HG03095 (cell line): ENCODE measurements at regions not wholly inside any gene's neighbourhood (a gene's known extent, or its start where the extent isn't known, plus 50 kb on each side); places are given as distances from the start of the nearest gene placed in this dataset.
A peak's percentile ranks its signal among the peaks of the same experiment; 100 is the strongest.

ENCODE experiments used
- ATAC-seq: cut with Tn5 transposase; IDR thresholded peaks from one replicate; pipeline ENCODE4 v1.9.1; 2021; ENCODE audit warnings: moderate library complexity; ENCODE audit not compliant: unreplicated experiment

DNA sequence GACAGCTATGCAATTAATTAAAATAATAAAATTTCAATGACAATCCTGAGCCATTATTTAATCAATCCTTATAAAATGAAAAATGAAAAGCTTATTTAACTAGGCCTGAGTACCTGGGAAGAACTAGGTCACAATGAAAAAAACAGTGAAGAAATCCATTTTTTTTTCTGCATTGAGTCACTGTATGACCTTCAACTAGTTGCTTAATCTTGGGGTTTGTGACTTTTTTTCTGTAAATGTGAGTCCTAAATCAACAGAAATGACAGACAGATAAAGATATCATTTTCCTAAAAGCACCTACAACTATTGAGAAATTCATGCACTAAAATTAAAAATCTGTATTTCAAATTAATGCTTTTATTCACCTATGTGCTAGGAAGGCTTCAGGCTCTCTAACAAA, 96.8 kb downstream of the TMEM26 start:
- ATAC-seq, result no peak

DNA sequence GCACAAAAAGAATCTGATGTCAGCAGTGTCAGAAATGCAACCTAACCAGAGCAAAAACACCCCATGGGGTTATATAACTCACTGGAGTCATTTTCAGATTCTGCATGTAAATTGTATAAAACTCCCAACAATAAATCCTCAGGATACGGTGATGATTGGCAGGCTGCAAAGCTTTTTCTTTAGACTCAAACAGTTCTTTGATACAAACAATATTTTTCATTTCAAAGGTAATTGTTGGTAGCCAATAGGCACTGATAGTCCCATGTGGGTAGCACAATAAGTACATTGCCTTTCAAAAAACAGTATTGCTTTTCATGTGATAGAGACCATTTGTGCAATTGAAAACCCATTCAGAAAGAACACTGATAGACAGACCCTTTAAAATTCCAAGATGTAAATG, 98.0 kb downstream of the TMEM26 start:
- no peak for ATAC-seq

GRCh38 chr10:61354401-61354975, 98.7 kb downstream of the TMEM26 start:
- no peak for ATAC-seq

DNA sequence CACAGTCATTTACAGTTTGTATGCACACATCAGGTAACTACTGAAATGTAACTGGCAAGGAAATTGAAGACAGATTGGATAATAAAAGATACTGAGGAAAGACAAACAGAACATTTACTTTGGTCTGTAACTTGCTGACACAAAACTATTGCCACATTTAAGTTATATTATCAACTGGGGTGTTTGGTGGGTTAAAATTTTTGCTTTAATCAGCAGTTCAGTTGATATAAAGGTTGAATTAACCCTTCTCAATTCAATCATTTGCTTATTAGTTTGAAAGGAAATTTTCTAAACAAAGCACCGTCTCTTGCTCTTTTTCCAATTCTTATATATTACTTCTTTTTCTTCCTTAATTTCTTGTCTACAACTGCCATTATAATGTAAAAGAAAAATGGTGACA, 102.4 kb downstream of the TMEM26 start:
- no peak for ATAC-seq

DNA sequence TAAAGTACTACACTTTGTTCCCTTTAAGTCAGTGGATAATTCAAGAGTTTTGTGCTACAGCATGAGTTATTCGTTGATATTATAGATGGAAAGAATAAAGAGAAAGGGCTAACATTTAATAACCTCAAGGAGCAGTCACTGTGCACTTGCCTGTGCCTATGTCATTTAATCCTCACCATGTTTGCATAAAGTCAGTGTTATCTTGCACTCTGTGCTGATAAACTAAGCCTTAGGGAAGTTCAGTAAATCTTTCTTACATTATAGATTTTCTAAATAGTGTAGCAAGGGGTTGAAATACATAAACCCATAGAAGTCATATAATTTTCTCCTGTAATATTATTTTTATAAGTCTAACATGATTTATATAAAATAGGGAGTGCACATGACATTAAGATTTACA, 103.1 kb downstream of the TMEM26 start:
- no peak for ATAC-seq

DNA sequence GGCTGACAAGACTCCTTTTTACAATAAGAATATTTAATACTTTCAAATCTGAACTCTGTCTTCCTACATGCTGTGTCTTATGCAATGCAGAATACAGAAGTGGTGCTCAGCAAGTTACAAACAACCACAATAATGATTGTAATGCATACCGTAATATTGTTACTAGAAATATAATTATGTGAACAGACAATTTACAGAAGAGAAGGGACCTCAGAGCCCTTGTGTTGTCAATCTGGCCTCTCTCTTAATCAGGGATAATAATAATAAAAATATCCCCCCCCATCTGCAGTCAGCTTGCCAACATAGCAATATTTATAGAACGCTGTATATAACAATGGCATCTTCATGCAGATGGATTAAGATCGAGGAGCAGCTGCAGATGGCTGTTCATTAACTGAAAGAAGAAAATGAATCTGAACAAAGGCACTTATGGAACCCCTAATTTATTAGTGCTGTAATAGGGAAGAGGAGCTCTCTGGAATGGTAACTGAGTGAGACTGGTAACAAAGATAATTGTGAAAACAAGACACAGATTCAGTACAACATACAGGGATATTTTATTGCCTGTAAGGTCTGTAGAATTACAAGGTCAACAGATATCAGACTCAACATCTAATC, 106.3 kb downstream of the TMEM26 start:
- ATAC-seq, result no peak

GRCh38 chr10:61343796-61344195, 109.4 kb downstream of the TMEM26 start:
- ATAC-seq, result no peak

- ATAC-seq, result no peak
These were observed 110.2 kb downstream of the TMEM26 start for GRCh38 chr10:61342858-61343572.

DNA sequence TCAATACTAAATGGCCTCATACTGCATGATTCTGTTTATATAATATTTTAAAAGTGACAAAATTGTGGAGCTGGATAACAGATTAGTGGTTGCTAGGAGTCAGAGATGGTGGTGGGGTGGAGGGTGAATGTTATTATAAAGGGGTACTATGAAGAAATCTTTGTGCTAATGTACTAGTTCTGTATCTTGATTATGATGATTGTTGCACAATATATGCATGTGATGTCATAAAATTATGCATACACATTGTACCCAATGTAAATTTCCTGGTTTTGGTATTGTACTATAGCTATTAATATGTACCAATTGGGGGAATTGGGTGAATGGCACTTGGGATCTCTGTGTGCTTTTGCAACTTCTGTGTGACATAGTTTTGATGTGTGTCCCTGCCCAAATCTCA, 112.2 kb downstream of the TMEM26 start:
- ATAC-seq, result no peak

- ATAC-seq, result no peak
These were observed 115.0 kb downstream of the TMEM26 start for GRCh38 chr10:61338146-61338545.

DNA sequence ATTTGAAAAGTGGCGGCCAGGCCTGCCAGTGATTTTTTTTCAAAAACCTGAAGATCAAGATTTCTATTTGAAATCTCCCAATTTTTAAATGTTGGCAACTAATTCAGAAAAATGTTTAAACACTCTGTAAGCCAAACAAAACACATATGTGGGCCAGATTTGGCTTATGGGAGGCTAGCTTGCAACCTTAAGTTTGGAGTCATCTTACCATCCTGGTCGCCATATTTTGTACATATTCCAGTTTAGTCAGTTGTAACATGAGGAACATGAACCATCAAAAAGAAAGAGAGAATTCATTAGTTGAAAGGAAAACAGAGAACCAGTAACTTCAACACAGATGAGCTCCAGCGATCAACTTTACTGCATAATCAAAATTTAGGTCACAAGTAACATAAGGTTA, 115.4 kb downstream of the TMEM26 start:
- no peak for ATAC-seq

DNA sequence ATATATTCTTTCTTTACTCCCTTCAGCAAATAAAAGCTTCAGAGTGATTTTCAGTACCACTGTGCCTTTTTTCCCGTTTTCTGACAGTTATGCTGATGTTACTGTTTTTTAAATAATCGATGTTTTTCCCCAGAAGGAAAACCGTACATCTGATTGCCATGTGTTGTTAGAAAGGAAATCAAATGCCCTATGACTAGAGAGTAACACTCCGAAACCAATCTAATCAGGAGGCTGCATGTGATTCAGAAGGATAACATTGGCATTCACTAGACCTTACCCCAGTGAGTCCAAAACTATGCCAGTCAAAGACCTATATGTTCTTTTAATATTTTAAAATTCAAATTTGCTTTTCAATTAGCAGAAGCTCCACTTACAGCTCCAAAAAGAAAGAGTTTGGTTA, 116.3 kb downstream of the TMEM26 start:
- no peak for ATAC-seq

GRCh38 chr10:61335359-61335758, 117.8 kb downstream of the TMEM26 start:
- no peak for ATAC-seq

- ATAC-seq, result no peak
These were observed 120.6 kb downstream of the TMEM26 start for GRCh38 chr10:61332581-61332980.

DNA sequence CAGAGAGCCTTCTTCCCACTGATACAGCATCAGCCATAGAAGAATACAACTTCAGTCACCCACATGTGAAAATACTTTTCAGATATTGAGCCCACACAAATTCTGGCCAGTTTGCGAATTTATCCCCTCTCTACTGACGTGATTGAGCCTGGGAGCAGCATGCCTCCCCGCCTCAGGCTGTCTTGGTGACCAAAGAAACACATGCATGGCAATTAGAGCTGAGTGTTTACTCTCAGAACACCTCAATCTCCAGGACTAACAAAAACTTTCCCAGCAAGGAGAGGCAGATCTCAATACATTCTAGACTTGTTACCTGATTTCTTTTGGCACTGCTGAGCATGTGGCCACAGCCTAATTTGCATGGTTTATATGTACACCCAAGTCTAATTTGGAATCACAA, 122.5 kb downstream of the TMEM26 start:
- ATAC-seq, result no peak

DNA sequence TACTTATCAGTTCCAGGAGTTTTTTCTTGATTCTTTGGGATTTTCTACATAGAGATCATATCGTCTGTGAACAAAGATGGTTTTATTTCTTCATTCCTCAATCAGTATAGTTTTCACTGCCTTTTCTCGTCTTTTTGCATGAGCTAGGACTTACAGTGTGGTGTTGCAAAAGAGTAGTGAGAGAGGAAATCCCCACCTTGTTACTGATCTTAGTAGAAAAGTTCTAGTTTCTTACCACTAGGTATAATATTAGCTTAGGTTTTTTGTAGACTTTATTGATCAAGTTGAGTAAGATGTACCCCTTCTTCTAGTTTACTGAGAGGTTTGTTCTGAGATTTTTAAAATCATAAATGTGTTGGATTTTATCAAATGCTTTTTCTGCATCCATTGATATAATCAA, 123.3 kb downstream of the TMEM26 start:
- ATAC-seq, result peak; percentile 89

DNA sequence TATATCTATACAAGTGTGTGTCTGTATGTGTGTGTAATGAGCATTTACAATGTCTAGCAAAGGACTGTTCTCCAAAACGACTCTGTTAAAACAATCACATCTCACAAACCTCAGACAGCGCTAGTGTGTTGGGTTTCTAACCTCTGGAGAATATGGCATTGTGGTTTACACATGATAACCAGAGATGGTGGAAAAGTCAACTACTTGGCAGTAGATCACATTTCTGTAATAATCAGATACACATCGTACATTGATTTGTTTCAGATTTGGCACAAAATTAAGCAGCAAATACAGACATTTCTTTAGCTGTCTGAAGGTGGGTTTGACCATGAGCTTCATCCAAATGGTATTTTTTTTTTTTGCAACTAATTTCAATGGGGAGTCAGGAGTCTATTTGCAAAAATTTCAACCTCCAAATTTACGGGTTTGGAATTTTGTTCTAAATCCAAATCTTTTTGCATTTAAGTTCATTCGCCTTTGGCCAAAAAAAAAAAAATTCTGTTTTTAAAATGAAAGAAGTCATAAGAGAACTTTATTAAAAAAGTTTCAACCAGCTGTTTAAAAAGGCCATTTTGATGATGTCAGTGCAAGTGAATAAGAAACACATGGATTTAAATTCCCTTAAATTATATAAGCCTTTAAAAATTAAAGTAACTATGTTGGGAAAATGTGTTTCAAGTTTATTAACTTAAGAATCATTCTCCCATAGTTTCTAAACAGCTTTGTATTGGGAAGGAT, 127.8 kb downstream of the TMEM26 start:
- no peak for ATAC-seq

DNA sequence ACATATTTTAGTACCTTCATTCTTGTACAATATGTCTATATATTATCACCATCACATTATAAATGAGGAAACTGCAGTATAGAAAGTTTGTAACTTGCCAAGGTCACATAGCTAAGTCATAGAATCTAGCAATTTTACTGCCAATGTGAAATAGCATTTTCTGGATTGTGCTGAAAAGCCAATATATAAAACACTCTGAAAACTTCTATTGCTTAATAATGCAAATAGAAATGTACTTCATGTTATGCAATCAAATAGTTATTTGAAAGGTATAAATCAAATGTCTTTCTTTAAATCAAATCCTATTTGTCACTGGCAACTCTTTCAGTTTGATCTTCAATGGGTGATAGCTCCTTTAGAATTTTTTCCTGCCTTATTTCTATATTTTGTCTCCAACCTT, 129.5 kb downstream of the TMEM26 start:
- no peak for ATAC-seq

DNA sequence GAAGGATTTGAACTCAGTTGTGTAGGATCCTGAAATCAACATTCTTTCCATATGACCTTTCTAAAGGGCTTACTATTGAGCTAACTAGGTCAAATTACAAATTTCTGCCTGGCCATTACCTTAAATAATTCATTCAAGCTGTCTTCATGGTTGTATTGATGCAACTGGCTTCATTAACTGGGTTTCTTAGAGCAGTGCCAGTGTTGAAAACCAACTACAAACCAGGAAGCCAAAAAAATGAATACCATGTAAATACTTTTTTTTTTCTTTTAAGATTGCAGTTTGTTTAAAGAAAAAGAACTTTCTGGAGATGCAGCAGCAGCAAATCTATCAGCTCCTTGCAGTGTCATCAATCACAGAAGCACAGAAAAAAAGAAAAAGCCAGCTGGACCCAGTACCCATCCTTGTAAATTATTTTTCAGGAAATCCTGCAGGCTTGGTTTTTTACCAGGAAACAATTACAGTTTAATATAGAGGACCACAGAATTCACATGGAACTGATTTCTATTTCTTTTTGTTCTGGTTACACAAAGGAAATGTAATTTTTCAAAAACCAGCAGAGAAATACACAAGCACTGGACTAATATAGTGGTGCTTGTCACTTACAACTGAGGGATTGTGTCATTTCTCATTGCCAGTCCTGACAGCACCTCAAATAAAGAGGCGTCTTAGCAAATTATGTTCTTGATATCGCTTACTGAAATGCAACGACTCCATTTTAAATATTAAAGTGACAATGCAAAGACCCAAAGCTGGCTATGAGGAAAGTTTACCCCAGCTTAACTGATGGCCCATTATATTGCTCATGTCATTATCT, 131.9 kb downstream of the TMEM26 start:
- ATAC-seq, result no peak

- ATAC-seq, result no peak
These were observed 133.0 kb downstream of the TMEM26 start for GRCh38 chr10:61320257-61320587.
